MCF 10A (cell line): ENCODE measurements at regions not wholly inside any gene's neighbourhood (a gene's known extent, or its start where the extent isn't known, plus 50 kb on each side); places are given as distances from the start of the nearest gene placed in this dataset.

Experiments
- BruUV-seq: library from RNA; stranded (reverse); fragments of 400-500 nt; replicated peaks from 2 replicates; lab custom pipeline; 2021; lab: Mats Ljungman, UMichigan
- CTCF ChIA-PET: fragments of 300-600 bp; sonication (Branson Sonifier 250); formaldehyde crosslinking; extraction: SDS; loops from one replicate; lab custom pipeline; 2021; ENCODE audit warnings: antibody characterized with exemption, inconsistent platforms; lab: Yijun Ruan, JAX
- POLR2A ChIA-PET: fragments of 300-600, 350-650 bp; sonication (Branson Sonifier 250); formaldehyde crosslinking; extraction: SDS; loops from one replicate; lab custom pipeline; 2020; ENCODE audit warnings: antibody characterized with exemption, inconsistent platforms; lab: Yijun Ruan, JAX
- DNase-seq: peaks from one replicate; pipeline ENCODE4 v3.0.0-alpha.2; 2018; ENCODE audit not compliant: unreplicated experiment
- H3K27ac Mint-ChIP-seq: one replicate; pipeline ENCODE4 v1.8.0; 2022; ENCODE audit warnings: mild to moderate bottlenecking, low read depth, mixed read lengths; ENCODE audit not compliant: unreplicated experiment
- H3K27me3 Mint-ChIP-seq: one replicate; pipeline ENCODE4 v1.8.0; 2022; ENCODE audit warnings: mixed read lengths; ENCODE audit not compliant: insufficient read depth, unreplicated experiment
- H3K36me3 Mint-ChIP-seq: one replicate; pipeline ENCODE4 v1.8.0; 2022; ENCODE audit warnings: mild to moderate bottlenecking, moderate library complexity, mixed read lengths; ENCODE audit not compliant: insufficient read depth, unreplicated experiment
- H3K4me1 Mint-ChIP-seq: one replicate; pipeline ENCODE4 v1.8.0; 2022; ENCODE audit warnings: mixed read lengths; ENCODE audit not compliant: insufficient read depth, unreplicated experiment
- H3K4me3 Mint-ChIP-seq: one replicate; pipeline ENCODE4 v1.8.0; 2022; ENCODE audit warnings: mild to moderate bottlenecking, moderate library complexity, mixed read lengths; ENCODE audit not compliant: unreplicated experiment
- H3K9me3 Mint-ChIP-seq: one replicate; pipeline ENCODE4 v1.8.0; 2022; ENCODE audit warnings: mixed read lengths; ENCODE audit not compliant: unreplicated experiment
- intact Hi-C: fragments of 100-400 bp; cut with micrococcal nuclease; formaldehyde crosslinking; loops from 2 replicates; pipeline ENCODE4 v1.14.1; 2022
- TF ChIP-seq, protein P1 (sequence below): fragments of 200-600 bp; IDR thresholded peaks from one replicate; pipeline ENCODE4 v1.8.0; 2022; ENCODE audit warnings: antibody characterized with exemption, mild to moderate bottlenecking; ENCODE audit not compliant: unreplicated experiment

DNA sequence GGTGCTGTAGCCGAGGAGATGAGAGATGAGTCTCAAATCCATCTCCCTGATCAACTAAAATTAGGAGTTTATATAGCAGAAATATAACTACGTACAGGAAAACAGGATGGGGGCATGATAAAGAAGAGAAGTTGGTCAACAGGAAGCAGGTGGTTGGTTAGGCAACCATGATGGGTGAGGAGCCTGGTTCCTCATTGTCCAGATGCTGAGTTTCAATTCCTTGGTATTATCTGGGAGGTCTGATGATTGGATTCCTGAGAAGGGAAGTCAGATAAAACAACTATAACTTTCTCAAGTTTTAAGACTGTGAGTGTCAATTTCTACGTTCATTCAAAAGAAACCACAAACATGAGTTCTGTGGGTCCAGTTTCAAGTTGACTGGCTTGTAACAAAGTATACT is 323.9 kb downstream of the MTRR start:
- ChIA-PET POLR2A (no interaction called here), CTCF (no interaction called here)
- no peaks in the 10 kb centered on the region for H3K4me1 Mint-ChIP-seq
- DNase-seq: no peak
- no peaks in the 10 kb centered on the region for H3K36me3 Mint-ChIP-seq
- H3K27ac Mint-ChIP-seq: no peak overlapping the region
- no peaks in the 10 kb centered on the region for H3K27me3 Mint-ChIP-seq
- H3K4me3 Mint-ChIP-seq: no peak overlapping the region
- peaks cover 22% of the 10 kb centered on the region for H3K9me3 Mint-ChIP-seq
- TF ChIP-seq, protein P1, sequence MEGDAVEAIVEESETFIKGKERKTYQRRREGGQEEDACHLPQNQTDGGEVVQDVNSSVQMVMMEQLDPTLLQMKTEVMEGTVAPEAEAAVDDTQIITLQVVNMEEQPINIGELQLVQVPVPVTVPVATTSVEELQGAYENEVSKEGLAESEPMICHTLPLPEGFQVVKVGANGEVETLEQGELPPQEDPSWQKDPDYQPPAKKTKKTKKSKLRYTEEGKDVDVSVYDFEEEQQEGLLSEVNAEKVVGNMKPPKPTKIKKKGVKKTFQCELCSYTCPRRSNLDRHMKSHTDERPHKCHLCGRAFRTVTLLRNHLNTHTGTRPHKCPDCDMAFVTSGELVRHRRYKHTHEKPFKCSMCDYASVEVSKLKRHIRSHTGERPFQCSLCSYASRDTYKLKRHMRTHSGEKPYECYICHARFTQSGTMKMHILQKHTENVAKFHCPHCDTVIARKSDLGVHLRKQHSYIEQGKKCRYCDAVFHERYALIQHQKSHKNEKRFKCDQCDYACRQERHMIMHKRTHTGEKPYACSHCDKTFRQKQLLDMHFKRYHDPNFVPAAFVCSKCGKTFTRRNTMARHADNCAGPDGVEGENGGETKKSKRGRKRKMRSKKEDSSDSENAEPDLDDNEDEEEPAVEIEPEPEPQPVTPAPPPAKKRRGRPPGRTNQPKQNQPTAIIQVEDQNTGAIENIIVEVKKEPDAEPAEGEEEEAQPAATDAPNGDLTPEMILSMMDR: no peak
- BruUV-seq: no TSS peak
- intact Hi-C loops: no loop called here

DNA sequence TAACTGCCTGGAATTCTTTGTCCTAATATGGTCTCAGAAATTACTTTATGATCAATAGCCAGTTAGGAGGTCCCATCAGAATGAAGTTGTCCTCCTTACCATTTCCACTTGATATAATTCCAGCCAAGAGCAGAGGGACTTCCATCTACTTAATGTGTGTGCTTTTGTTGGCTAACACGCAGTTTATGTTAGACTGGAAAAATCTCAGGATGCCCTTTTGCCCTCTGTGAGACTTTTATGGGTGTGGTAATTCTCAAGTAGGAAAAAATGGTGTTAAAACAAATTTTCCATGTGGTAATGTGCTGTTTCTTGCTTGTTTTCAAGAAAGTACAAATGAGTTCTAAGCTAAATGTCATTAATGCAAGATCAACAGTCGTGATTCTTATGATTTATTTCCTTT is 327.1 kb downstream of the MTRR start:
- no peak for DNase-seq
- Mint-ChIP-seq H3K27me3 (no peaks in the 10 kb centered on the region), H3K9me3 (peaks cover 22% of the 10 kb centered on the region), H3K27ac (no peak overlapping the region), H3K4me1 (no peaks in the 10 kb centered on the region), H3K4me3 (no peak overlapping the region), H3K36me3 (no peaks in the 10 kb centered on the region)
- intact Hi-C loops: no loop called here
- CTCF ChIA-PET: no interaction called here
- BruUV-seq: no TSS peak
- TF ChIP-seq, protein P1: no peak
- POLR2A ChIA-PET: no interaction called here

DNA sequence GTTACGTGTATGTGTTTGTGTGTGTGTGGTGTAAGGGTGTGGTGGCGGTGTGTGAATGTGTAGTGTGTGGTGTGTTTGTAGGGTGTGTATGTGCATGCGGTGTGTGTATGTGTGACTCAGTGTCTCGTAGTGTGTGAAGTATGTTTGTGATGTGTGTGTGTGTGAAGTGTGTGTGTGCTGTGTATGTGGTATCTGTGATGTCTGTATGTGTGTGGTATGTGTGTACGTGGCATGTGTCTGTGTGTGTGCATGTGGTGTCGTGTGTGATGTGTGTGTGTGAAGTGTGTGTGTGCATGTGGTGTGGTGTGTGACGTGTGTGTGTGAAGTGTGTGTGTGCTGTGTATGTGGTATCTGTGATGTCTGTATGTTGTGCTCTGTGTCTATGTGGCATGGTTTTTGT is 339.4 kb downstream of the MTRR start:
- H3K27ac Mint-ChIP-seq: no peak overlapping the region
- ChIA-PET POLR2A (no interaction called here), CTCF (no interaction called here)
- H3K4me1 Mint-ChIP-seq: no peaks in the 10 kb centered on the region
- BruUV-seq: no TSS peak
- TF ChIP-seq, protein P1: no peak
- H3K27me3 Mint-ChIP-seq: no peaks in the 10 kb centered on the region
- DNase-seq: no peak
- no peaks in the 10 kb centered on the region for H3K36me3 Mint-ChIP-seq
- H3K9me3 Mint-ChIP-seq: no peaks in the 10 kb centered on the region
- no peak overlapping the region for H3K4me3 Mint-ChIP-seq
- intact Hi-C loops: no loop called here

DNA sequence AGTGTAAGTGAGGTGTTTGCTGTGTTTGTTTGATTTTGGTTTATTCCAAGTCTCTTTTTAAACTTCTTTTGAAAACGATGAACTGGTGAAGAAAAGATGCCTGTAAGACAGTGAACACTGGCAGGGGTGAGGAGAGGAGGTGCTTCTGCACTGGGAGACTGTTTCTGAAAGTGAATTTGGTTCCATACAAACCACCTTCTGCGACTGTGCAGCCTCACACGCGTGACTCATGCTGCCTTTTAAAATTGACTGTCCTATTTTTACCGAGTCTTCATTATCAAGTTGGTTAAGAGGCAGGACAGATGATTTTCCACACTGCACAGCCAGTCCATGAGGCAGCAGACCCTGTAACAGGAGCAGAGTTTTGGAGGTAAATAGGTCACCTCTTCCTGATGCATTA is 340.6 kb downstream of the MTRR start:
- no TSS peak for BruUV-seq
- Mint-ChIP-seq H3K27me3 (no peaks in the 10 kb centered on the region), H3K4me1 (no peaks in the 10 kb centered on the region), H3K36me3 (no peaks in the 10 kb centered on the region), H3K27ac (no peak overlapping the region), H3K9me3 (no peaks in the 10 kb centered on the region), H3K4me3 (no peak overlapping the region)
- TF ChIP-seq, protein P1: no peak
- ChIA-PET POLR2A (no interaction called here), CTCF (no interaction called here)
- intact Hi-C loops: no loop called here
- no peak for DNase-seq
